ENCODE measurements at regions not wholly inside any gene's neighbourhood (a gene's known extent, or its start where the extent isn't known, plus 50 kb on each side); places are given as distances from the start of the nearest gene placed in this dataset.

DNA sequence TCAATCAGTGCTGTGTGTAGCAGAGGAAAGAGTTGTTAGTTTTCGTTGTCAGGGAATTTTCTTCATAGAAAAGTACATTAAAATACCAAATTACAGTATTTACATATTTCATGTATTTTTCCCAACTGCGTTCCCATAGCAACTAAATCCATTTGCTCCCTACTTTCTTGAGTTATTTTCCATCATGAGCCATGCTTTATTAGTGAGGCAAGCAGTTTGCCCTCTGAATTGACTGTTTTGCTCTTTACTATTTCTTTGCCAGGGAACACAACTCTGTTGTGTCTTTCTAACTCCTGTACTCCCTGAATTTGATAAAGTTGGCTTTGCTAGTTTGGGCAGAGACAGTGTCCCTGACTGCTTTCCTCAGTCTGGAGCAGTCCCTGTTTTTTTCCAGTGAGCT is 276.2 kb upstream of the SLC30A5 start:
- TF ChIP-seq, protein P1, sequence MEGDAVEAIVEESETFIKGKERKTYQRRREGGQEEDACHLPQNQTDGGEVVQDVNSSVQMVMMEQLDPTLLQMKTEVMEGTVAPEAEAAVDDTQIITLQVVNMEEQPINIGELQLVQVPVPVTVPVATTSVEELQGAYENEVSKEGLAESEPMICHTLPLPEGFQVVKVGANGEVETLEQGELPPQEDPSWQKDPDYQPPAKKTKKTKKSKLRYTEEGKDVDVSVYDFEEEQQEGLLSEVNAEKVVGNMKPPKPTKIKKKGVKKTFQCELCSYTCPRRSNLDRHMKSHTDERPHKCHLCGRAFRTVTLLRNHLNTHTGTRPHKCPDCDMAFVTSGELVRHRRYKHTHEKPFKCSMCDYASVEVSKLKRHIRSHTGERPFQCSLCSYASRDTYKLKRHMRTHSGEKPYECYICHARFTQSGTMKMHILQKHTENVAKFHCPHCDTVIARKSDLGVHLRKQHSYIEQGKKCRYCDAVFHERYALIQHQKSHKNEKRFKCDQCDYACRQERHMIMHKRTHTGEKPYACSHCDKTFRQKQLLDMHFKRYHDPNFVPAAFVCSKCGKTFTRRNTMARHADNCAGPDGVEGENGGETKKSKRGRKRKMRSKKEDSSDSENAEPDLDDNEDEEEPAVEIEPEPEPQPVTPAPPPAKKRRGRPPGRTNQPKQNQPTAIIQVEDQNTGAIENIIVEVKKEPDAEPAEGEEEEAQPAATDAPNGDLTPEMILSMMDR (IDR thresholded peaks at IDR 0.05; ENCODE audit: insufficient read depth, low read depth, low read length) = no peak
- no peak for DNase-seq (ENCODE audit: low read depth)
- H3K4me3 ChIP-seq (ENCODE audit: low read depth, low read length) = no peak overlapping the region

- TF ChIP-seq, protein P1 (IDR thresholded peaks at IDR 0.05; ENCODE audit: insufficient read depth, low read depth, low read length) = no peak
- H3K4me3 ChIP-seq (ENCODE audit: low read depth, low read length) = no peak overlapping the region
- no peak for DNase-seq (ENCODE audit: low read depth)
Observed at GRCh38 chr5:68818057-68818695, 275.6 kb upstream of the SLC30A5 start.

DNA sequence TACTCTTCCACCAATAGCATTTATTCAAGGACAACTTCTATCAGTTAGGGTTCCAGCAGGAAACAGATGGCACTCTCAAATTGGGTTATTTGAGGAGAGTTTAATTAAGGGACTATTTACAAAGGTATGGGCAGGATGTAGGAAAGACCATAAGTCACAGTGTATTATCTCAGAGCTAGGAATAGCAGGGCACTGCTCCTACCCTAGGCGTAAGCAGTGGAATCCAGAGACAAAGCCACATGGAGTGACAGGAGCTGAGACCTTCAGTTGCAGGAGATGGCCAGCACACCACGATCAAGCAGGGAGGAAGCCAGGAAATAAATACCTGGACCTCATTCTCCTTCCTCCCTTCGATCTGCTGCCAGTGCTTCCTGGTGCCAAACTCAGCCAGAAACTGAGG is 274.9 kb upstream of the SLC30A5 start:
- DNase-seq (ENCODE audit: low read depth) = no peak
- TF ChIP-seq, protein P1 (IDR thresholded peaks at IDR 0.05; ENCODE audit: insufficient read depth, low read depth, low read length) = no peak
- no peak overlapping the region for H3K4me3 ChIP-seq (ENCODE audit: low read depth, low read length)

- no peak for DNase-seq (ENCODE audit: low read depth)
- TF ChIP-seq, protein P1 (IDR thresholded peaks at IDR 0.05; ENCODE audit: insufficient read depth, low read depth, low read length) = no peak
- H3K4me3 ChIP-seq (ENCODE audit: low read depth, low read length) = no peak overlapping the region
Observed at GRCh38 chr5:68821056-68821455, 272.8 kb upstream of the SLC30A5 start.

DNA sequence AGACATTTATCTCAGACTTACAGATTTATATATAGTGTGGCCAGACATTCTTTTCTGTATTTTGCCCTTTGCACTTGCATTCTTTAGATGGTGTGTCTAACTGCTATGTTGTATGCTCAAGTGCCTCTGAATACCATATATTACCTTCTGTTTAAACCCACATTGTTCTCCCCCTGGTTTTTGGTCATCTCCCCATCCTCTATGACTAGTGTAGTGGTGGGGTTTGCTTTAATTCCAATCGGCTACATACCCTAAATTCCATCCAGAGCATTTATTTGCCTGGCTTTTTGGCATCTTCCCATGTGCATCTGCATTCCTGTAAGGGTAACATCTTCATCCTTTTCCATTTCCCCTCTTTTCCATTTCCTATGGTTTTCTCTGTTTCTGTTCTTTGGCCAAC is 271.0 kb upstream of the SLC30A5 start:
- TF ChIP-seq, protein P1 (IDR thresholded peaks at IDR 0.05; ENCODE audit: insufficient read depth, low read depth, low read length) = no peak
- H3K4me3 ChIP-seq (ENCODE audit: low read depth, low read length) = no peak overlapping the region
- DNase-seq (ENCODE audit: low read depth) = no peak

- TF ChIP-seq, protein P1 (IDR thresholded peaks at IDR 0.05; ENCODE audit: insufficient read depth, low read depth, low read length) = no peak
- H3K4me3 ChIP-seq (ENCODE audit: low read depth, low read length) = no peak overlapping the region
- no peak for DNase-seq (ENCODE audit: low read depth)
Observed at GRCh38 chr5:68823301-68823700, 270.5 kb upstream of the SLC30A5 start.

DNA sequence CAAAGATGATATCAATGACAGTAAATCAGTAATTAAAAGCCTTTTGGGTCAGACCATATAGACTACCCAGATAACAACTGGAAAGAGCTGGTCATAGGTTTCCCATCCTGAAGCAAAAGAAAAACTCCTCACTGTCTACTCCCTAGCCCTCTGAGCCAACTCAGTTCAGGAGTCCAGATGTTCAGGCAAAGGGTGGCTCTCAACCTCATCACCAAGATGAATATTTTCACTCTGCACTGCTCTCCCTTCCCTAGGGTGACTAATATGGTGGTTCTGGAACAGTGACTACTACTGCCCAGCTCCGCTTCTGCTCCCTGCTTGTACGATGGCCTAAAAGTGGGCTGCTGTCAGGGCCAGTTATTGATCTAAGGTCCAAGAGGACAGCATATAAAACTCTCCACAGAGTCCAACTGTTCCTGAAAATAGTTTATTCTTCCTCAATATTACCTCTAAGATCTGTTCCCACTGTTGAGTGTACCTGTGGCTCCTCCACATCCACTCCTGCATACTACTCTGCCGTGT is 263.4 kb upstream of the SLC30A5 start:
- no peak for DNase-seq (ENCODE audit: low read depth)
- H3K4me3 ChIP-seq (ENCODE audit: low read depth, low read length) = no peak overlapping the region
- TF ChIP-seq, protein P1 (IDR thresholded peaks at IDR 0.05; ENCODE audit: insufficient read depth, low read depth, low read length) = no peak

All from fibroblast of villous mesenchyme (primary cell).